CD8-positive, alpha-beta memory T cell (primary cell): ENCODE measurements at regions not wholly inside any gene's neighbourhood (a gene's known extent, or its start where the extent isn't known, plus 50 kb on each side); places are given as distances from the start of the nearest gene placed in this dataset.

ENCODE experiments used
- CTCF ChIA-PET: fragments of 350-600 bp; sonication (Branson Sonifier 250); formaldehyde crosslinking; loops from one replicate; lab custom pipeline; 2021; ENCODE audit warnings: antibody characterized with exemption; lab: Charles Lee
- POLR2A ChIA-PET: fragments of 350-600 bp; sonication (Branson Sonifier 250); formaldehyde crosslinking; loops from one replicate; lab custom pipeline; 2021; ENCODE audit warnings: antibody characterized with exemption; lab: Charles Lee
- DNase-seq, 5 donors: peaks; one replicate each; pipeline versions ENCODE4 v3.0.0 to v3.0.0-alpha.2; 2020 to 2022; ENCODE audit warnings: mixed read lengths in 1 of 5
- H3K27ac ChIP-seq: one replicate; pipeline ENCODE4 v1.7.0; 2013; ENCODE audit warnings: low read depth, mild to moderate bottlenecking, low read length, moderate library complexity
- H3K27me3 ChIP-seq: 2 replicates; pipeline ENCODE4 v1.7.0; 2013; ENCODE audit warnings: low read length, mild to moderate bottlenecking; ENCODE audit not compliant: insufficient read depth, poor library complexity, severe bottlenecking
- H3K36me3 ChIP-seq: 2 replicates; pipeline ENCODE4 v1.7.0; 2013; ENCODE audit warnings: mild to moderate bottlenecking, low read length, moderate library complexity; ENCODE audit not compliant: insufficient read depth
- H3K4me1 ChIP-seq: 2 replicates; pipeline ENCODE4 v1.7.0; 2013; ENCODE audit warnings: mild to moderate bottlenecking, low read length, moderate library complexity; ENCODE audit not compliant: insufficient read depth
- H3K4me3 ChIP-seq: 2 replicates; pipeline ENCODE4 v1.7.0; 2013; ENCODE audit warnings: mild to moderate bottlenecking, low read length
- H3K9me3 ChIP-seq: 2 replicates; pipeline ENCODE4 v1.7.0; 2013; ENCODE audit warnings: mild to moderate bottlenecking, low read length
- H3K27ac Mint-ChIP-seq, 8 donors: one replicate each; pipeline ENCODE4 v1.8.0; 2020 to 2021; ENCODE audit warnings: mixed read lengths in 8 of 8, mild to moderate bottlenecking in 6 of 8, inconsistent platforms in 3 of 8, moderate library complexity in 3 of 8
- H3K27me3 Mint-ChIP-seq, 2 donors: one replicate each; pipeline ENCODE4 v1.8.0; 2020 to 2021; ENCODE audit warnings: mixed read lengths in 2 of 2, mild to moderate bottlenecking in 1 of 2, moderate library complexity in 1 of 2
- H3K36me3 Mint-ChIP-seq, 3 donors: one replicate each; pipeline ENCODE4 v1.8.0; 2020 to 2021; ENCODE audit warnings: mixed read lengths in 3 of 3, inconsistent platforms in 1 of 3, mild to moderate bottlenecking in 1 of 3
- H3K4me1 Mint-ChIP-seq, 3 donors: one replicate each; pipeline ENCODE4 v1.8.0; 2020 to 2021; ENCODE audit warnings: mixed read lengths in 3 of 3, inconsistent platforms in 1 of 3, mild to moderate bottlenecking in 1 of 3
- H3K4me3 Mint-ChIP-seq, 7 donors: one replicate each; pipeline ENCODE4 v1.8.0; 2020 to 2021; ENCODE audit warnings: mixed read lengths in 7 of 7, mild to moderate bottlenecking in 6 of 7, moderate library complexity in 4 of 7, inconsistent platforms in 2 of 7
- H3K9me3 Mint-ChIP-seq, 5 donors: one replicate each; pipeline ENCODE4 v1.8.0; 2020 to 2022; ENCODE audit warnings: mixed read lengths in 5 of 5, mild to moderate bottlenecking in 3 of 5, moderate library complexity in 2 of 5, inconsistent platforms in 1 of 5

DNA sequence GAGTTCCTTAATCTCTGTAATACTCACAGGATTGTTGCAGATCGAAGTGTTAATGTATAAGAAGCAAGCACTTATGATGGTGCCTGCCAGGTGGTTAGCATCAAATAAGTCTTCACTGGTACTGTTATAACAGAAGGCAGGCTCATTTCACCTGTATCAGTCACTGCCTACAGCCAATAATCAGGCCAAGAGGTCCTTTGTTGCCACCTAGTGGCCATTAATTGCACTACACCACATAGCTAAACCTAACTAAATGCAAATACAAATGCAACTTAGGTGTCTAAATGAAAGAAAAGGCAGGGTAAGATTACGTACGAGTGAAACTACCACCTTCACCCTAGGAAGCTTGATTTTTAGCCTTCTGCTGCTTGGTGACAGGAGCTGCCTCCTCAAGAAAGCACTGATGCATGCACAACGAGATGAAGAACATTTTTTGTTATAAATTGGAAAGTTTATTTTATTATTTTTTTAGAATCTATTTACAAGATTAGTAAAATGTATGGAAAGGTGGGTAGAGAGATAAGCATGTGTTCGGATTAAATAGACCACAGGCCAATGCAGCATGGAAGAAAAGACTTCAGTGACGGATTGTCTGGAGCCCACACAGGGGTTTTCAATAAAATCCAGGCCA is 334.8 kb upstream of the CAMK1G start:
- no peaks in the 10 kb centered on the region for H3K4me1 Mint-ChIP-seq

DNA sequence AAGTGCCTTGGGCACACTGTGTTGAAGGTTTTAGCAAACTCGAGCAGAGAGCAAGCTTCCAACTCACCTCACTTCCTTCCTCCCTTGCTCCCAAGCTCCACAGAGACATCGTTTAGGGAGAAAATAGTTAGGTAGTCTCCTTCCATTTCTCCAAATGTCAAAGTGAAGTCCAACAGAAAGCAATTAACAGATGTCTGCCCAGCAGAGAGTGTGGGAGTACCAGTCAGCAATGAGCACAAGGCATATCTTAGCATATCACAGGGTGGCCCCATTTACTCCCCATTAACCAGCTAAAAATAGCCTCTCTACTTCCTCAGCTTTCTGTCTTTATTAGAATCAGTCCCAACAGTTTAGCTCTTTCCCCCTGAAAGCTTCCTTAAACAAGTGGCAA is 334.2 kb upstream of the CAMK1G start:
- Mint-ChIP-seq H3K4me1 (no peaks in the 10 kb centered on the region), H3K27me3 (peaks cover 0 to 2% of the 10 kb centered on the region in 2 donors), H3K9me3 (no peaks in the 10 kb centered on the region), H3K27ac (no peak overlapping the region), H3K4me3 (no peak overlapping the region), H3K36me3 (no peaks in the 10 kb centered on the region)
- Histone ChIP-seq H3K4me1 (no peaks in the 10 kb centered on the region), H3K27me3 (no peaks in the 10 kb centered on the region), H3K9me3 (no peaks in the 10 kb centered on the region), H3K4me3 (no peak overlapping the region), H3K27ac (no peak overlapping the region), H3K36me3 (no peaks in the 10 kb centered on the region)
- no peak for DNase-seq
- ChIA-PET CTCF (interaction anchor here (0.6 to 1.3 kb wide), 7 partner anchors 9 to 1227 kb away, joined by 3 to 4 read pairs (median 3); no protein-coding TSS in a partner anchor), POLR2A (no interaction called here)

More for the DNA sequence above, 334.8 kb upstream of the CAMK1G start:
- no peaks in the 10 kb centered on the region for H3K9me3 ChIP-seq
- no peaks in the 10 kb centered on the region for H3K36me3 ChIP-seq
- Mint-ChIP-seq H3K4me3 (no peak overlapping the region), H3K36me3 (no peaks in the 10 kb centered on the region), H3K9me3 (no peaks in the 10 kb centered on the region), H3K27me3 (peaks cover 0 to 2% of the 10 kb centered on the region in 2 donors), H3K27ac (no peak overlapping the region)
- H3K27ac ChIP-seq = no peak overlapping the region
- no peaks in the 10 kb centered on the region for H3K27me3 ChIP-seq
- DNase-seq = peak in 3 of 5 donors; percentile 1 to 18 (median 16)
- no peak overlapping the region for H3K4me3 ChIP-seq
- ChIA-PET CTCF (interaction anchor here (0.6 to 1.3 kb wide), 8 partner anchors 9 to 1227 kb away, joined by 3 to 4 read pairs (median 3); no protein-coding TSS in a partner anchor), POLR2A (no interaction called here)
- H3K4me1 ChIP-seq = no peaks in the 10 kb centered on the region

DNA sequence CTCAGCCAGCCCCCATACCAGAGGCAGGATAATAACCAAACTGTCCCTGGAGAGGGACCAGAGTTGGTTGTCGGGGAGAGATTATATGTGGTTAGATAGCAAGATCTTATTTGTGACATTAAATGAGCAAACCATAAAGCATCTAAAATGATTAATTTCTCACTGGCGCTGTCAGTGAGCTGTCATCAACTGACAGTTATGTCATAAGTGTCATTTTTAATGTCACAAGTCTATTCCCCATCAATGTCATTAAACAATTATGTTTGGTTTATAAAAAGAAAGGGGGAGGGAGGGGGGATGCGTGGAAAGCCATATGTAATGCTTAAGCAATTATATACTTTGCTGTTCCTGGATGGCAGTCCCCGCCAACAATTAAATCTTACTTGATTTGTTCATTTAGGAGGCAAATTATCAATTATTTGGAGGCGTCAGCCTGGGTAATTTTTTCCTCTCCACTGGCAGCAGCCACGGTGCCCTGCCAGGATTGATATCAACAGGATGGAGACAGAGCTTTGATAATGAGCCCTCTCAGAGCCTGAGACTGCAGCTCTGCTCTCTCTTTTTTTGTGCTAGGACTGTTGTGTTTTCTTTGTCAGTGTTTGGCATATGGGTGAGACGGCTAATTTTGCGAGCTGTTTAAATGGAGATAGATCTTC is 333.6 kb upstream of the CAMK1G start:
- Histone ChIP-seq H3K9me3 (no peaks in the 10 kb centered on the region), H3K4me1 (no peaks in the 10 kb centered on the region), H3K27me3 (no peaks in the 10 kb centered on the region), H3K27ac (no peak overlapping the region), H3K4me3 (no peak overlapping the region), H3K36me3 (no peaks in the 10 kb centered on the region)
- Mint-ChIP-seq H3K4me3 (no peak overlapping the region), H3K9me3 (peaks cover 0 to under 1% (median 0%) of the 10 kb centered on the region in 5 donors), H3K4me1 (no peaks in the 10 kb centered on the region), H3K36me3 (no peaks in the 10 kb centered on the region), H3K27me3 (peaks cover 0 to 2% of the 10 kb centered on the region in 2 donors), H3K27ac (no peak overlapping the region)
- ChIA-PET POLR2A (no interaction called here), CTCF (interaction anchor here (1.0 kb wide), 1 partner anchor 10 kb away, joined by 4 read pairs; no protein-coding TSS in a partner anchor)
- DNase-seq = no peak

DNA sequence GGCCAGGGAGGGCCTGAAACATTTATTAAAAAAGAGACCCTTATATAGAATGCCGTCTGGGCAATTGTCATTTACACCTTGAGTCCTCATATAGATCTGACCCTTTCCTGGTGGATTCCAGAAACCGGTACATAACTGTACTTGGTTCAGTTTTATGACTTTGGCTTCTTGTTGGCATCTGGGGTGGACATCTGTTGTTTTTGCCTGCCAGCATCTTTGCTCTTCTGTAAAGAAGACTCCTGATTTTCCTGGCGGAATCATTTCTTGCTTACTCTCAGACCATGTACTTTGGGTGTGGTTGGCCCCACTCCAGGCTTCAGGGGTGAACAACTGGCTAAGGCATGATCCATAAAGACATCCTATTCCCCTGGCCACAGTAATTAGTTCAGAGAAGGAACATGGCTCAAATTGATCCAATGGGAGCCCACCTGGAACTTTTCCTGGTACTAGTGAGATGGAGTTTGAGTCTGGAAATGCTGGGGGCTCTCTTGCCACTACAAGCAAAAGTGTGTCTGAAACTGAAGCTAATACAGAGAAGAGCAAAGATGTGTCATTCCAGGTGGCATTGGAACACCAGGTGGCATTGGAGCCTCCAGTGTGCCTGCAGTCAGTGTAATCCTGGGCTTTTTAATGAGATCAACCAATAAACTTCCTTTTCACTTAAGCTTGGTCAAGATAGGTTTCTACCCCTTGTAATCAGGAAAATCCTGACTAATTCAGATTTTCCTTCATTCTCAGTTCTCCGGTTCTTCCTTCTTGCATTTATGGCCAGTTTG is 332.5 kb upstream of the CAMK1G start:
- no peak overlapping the region for H3K4me3 ChIP-seq
- POLR2A ChIA-PET = no interaction called here
- CTCF ChIA-PET = no interaction called here
- no peaks in the 10 kb centered on the region for H3K4me1 ChIP-seq
- DNase-seq = no peak
- H3K36me3 Mint-ChIP-seq = no peaks in the 10 kb centered on the region
- H3K9me3 ChIP-seq = no peaks in the 10 kb centered on the region
- peaks cover 0 to 4% of the 10 kb centered on the region in 2 donors for H3K27me3 Mint-ChIP-seq
- no peak overlapping the region for H3K27ac ChIP-seq
- no peaks in the 10 kb centered on the region for H3K36me3 ChIP-seq
- no peaks in the 10 kb centered on the region for H3K27me3 ChIP-seq
- H3K9me3 Mint-ChIP-seq = peaks cover 0 to 7% (median 0%) of the 10 kb centered on the region in 5 donors
- no peak overlapping the region for H3K27ac Mint-ChIP-seq
- no peak overlapping the region for H3K4me3 Mint-ChIP-seq
- H3K4me1 Mint-ChIP-seq = no peaks in the 10 kb centered on the region

DNA sequence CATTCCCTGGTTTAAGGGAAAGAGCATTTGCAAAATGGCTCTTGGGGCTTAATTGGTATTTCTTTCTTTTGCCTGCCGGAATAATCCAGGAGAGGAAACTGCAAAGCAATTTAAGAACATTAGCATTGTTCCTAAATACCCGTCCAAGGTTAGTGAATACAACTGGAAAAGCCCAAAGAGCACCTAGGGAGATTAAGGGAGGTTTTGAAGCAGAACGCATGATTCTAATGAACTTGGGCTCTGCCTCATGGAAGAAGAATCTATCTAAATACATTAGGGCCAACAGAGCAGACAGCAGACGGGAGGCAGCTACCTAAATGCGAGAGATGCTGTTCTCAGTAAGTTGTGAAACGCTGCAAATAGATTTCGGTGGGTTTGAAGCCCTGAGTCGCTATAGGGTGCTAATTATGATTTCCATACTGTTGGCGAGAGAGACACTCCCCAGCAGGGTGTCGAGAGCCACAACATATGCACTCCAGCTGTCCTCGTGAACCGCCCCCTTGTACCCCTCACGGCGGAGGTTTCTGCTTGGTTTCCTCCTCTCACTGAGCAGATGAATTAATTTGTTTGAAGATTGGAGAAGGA is 326.7 kb upstream of the CAMK1G start:
- no peaks in the 10 kb centered on the region for H3K4me1 ChIP-seq
- no peak for DNase-seq
- H3K27me3 ChIP-seq = no peaks in the 10 kb centered on the region
- no peak overlapping the region for H3K4me3 ChIP-seq
- ChIA-PET CTCF (no interaction called here), POLR2A (no interaction called here)
- no peak overlapping the region for H3K27ac Mint-ChIP-seq
- no peaks in the 10 kb centered on the region for H3K9me3 ChIP-seq
- H3K9me3 Mint-ChIP-seq = peaks cover 0 to 29% (median 11%) of the 10 kb centered on the region in 5 donors
- no peaks in the 10 kb centered on the region for H3K4me1 Mint-ChIP-seq
- H3K4me3 Mint-ChIP-seq = no peak overlapping the region
- no peaks in the 10 kb centered on the region for H3K36me3 ChIP-seq
- H3K27ac ChIP-seq = no peak overlapping the region
- H3K36me3 Mint-ChIP-seq = no peaks in the 10 kb centered on the region
- peaks cover 0 to 4% of the 10 kb centered on the region in 2 donors for H3K27me3 Mint-ChIP-seq

DNA sequence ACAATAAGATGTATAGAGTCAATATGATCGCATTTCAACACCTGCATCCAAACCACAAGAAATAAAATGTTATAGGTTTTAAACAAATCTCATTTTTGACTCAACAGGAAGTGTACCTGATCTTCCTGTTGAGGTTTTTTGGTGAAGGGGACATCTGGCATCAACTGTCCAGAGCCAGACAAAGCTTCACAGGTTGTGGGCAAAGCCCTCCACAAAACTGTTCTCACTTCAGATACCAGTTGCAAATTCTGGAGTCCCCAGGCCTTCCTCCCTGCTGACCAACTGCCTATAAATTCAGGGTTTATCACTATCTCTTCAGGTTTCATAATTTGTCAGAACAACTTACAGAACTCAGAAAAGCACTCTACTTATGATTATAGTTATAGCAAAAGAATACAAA is 326.1 kb upstream of the CAMK1G start:
- Histone ChIP-seq H3K9me3 (no peaks in the 10 kb centered on the region), H3K4me3 (no peak overlapping the region), H3K4me1 (no peaks in the 10 kb centered on the region), H3K36me3 (no peaks in the 10 kb centered on the region), H3K27ac (no peak overlapping the region), H3K27me3 (no peaks in the 10 kb centered on the region)
- no peak for DNase-seq
- ChIA-PET CTCF (no interaction called here), POLR2A (no interaction called here)
- Mint-ChIP-seq H3K4me3 (no peak overlapping the region), H3K9me3 (peaks cover 0 to 29% (median 11%) of the 10 kb centered on the region in 5 donors), H3K27me3 (peaks cover 0 to 4% of the 10 kb centered on the region in 2 donors), H3K27ac (no peak overlapping the region), H3K36me3 (no peaks in the 10 kb centered on the region), H3K4me1 (no peaks in the 10 kb centered on the region)

DNA sequence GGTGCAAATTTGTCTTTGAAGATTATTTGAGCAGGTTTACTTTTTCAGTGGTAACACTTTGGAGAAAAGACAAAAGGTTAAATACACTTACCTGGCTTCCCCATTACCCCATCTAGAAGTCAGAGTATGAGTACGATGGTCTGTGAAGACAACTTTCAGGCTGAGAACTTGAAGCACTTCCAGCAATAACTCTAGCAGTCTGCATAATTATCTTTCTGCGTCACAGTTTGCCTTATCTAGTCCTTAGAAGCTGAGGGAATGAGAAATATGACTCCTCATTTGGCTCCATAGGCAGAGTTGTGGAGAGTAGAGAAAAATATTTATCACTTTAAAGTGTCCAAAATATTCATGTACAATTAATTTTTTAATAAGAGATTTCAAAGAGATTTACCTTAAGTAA is 323.4 kb upstream of the CAMK1G start:
- Mint-ChIP-seq H3K27ac (no peak overlapping the region), H3K27me3 (peaks cover 0 to 4% of the 10 kb centered on the region in 2 donors), H3K9me3 (peaks cover under 1 to 25% (median 11%) of the 10 kb centered on the region in 5 donors), H3K4me3 (no peak overlapping the region), H3K36me3 (no peaks in the 10 kb centered on the region), H3K4me1 (no peaks in the 10 kb centered on the region)
- Histone ChIP-seq H3K4me3 (no peak overlapping the region), H3K36me3 (no peaks in the 10 kb centered on the region), H3K27ac (no peak overlapping the region), H3K27me3 (no peaks in the 10 kb centered on the region), H3K4me1 (no peaks in the 10 kb centered on the region), H3K9me3 (no peaks in the 10 kb centered on the region)
- POLR2A ChIA-PET = no interaction called here
- CTCF ChIA-PET = interaction anchor here (1.2 kb wide), 1 partner anchor 11 kb away, joined by 4 read pairs; no protein-coding TSS in a partner anchor
- DNase-seq = no peak
